VCaP (cell line): ENCODE measurements at regions not wholly inside any gene's neighbourhood (a gene's known extent, or its start where the extent isn't known, plus 50 kb on each side); places are given as distances from the start of the nearest gene placed in this dataset.

Experiments
- H3K27ac ChIP-seq: fragments of 450-650 bp; 2 replicates; pipeline ENCODE4 v1.5.1; 2017
- CTCF ChIP-seq: fragments of 450-650 bp; conservative IDR thresholded peaks from 2 replicates; pipeline ENCODE4 v1.5.1; 2017; ENCODE audit warnings: mild to moderate bottlenecking, moderate library complexity

- no peak for TF ChIP-seq CTCF
- H3K27ac ChIP-seq: no peak overlapping the region
These were observed 144.0 kb upstream of the NANOGP8 start for GRCh38 chr15:35229085-35229484.

DNA sequence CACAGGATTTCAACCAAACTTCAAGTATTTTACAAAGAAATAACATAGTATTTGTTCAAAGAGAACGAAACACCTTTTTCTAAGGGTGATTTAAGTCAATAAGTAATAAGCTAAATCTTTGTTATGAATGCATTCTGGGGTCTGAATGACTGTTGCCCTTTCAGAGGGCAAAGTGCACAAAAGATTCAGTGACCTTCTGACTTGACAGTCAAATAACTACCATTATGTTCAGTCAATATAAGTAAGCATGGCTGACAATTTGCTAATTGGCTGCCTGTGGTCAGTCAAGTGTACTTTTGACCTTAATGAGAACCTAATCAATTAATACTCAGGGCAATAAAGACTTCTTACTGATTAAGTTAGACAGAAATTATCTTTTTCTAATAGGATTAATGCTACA lies 133.1 kb upstream of the NANOGP8 start:
- no peak for TF ChIP-seq CTCF
- no peak overlapping the region for H3K27ac ChIP-seq

- H3K27ac ChIP-seq: no peak overlapping the region
- TF ChIP-seq CTCF: no peak
These were observed 130.0 kb upstream of the NANOGP8 start for GRCh38 chr15:35215093-35215492.

DNA sequence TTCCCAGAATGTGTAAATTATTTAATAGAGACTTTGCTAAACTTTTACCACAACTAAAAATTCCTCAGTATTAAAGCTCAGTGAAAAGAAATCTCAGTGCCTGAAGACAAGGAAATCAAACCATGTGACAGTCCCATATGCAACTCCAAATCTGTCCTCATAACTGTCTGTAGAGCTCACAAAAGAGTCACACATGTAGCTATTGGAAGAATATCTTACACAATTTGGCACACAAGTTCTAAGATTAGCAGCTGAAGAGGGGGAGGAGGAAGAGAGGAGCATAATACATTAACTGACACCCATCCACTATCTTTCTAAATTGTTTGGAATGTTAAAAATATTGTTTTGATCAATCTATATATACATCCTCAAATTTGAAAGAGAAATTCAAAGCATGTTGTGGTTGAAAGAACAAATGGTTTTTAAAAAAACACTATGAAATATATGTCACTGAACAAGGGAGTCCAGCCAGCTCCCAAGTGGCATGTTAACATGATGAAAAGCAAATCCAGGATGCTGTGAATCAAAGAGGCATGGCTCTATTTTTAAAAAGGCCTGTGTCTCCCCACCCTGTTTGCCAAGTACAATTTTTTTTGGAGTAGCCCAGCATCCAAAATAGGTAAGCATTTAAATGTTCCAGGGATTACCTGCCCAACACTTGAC lies 126.3 kb upstream of the NANOGP8 start:
- H3K27ac ChIP-seq: no peak overlapping the region
- TF ChIP-seq CTCF: no peak

DNA sequence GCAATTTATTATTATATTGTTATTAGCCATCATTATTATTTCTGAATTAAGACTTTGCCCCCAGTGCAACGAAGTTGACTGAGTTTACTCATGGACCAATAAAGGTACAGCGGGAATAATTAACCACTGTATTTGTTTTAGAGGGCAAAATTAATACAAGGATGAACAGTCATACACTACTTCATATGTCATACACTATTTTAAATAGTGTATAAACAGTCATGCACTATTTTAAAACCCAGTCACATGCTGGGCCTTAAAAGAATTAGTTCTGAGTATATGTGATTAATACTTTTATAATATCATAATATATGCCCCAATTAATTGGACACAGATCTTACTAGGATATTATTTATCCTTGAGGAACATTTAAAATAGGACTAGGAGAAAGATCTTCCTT lies 125.3 kb upstream of the NANOGP8 start:
- no peak for TF ChIP-seq CTCF
- no peak overlapping the region for H3K27ac ChIP-seq

DNA sequence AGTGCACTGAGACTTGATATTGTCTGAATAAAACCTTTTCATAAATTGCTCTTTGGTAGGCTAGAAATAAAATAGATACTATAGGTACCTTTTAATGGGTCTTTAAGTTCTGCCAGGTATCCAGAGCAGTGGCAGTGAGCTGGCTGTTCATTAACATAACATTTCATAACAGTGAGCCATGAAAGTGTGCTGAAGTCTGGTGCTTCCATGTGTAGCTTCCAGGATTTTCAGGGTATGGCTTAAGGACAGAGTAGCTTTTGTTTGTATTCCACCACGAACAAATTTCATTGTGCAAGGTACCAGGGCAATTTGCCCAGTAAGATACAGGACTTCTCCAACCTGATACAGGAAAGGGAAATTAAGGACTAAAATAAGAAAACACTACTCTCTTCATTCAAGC lies 124.7 kb upstream of the NANOGP8 start:
- no peak for TF ChIP-seq CTCF
- no peak overlapping the region for H3K27ac ChIP-seq

DNA sequence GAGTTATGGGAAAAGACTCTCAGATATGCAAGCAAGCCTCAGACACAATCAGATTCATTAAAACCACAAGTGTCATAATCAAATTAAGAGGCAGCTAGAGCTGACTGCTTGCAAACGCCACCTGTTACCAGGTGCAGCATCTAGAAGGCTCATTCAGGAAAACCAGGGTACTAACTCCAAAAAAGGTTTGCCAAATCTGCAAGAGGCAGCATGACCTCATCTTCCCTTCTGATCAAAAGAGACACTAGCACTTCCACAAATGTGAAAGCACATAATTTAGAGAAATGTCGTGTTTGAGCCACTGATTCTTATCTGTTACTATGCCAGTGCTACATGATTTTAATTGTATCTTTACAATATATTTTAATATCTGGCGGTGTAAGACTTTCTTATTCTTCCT lies 123.3 kb upstream of the NANOGP8 start:
- H3K27ac ChIP-seq: no peak overlapping the region
- TF ChIP-seq CTCF: no peak
